Hippocampal formation (tissue), 2 donors: ENCODE measurements at regions not wholly inside any gene's neighbourhood (a gene's known extent, or its start where the extent isn't known, plus 50 kb on each side); places are given as distances from the start of the nearest gene placed in this dataset.

Experiments used
- DNase-seq, 2 donors: peaks; one replicate each; lab custom pipeline; 2025; lab: John Stamatoyannopoulos, UW

DNA sequence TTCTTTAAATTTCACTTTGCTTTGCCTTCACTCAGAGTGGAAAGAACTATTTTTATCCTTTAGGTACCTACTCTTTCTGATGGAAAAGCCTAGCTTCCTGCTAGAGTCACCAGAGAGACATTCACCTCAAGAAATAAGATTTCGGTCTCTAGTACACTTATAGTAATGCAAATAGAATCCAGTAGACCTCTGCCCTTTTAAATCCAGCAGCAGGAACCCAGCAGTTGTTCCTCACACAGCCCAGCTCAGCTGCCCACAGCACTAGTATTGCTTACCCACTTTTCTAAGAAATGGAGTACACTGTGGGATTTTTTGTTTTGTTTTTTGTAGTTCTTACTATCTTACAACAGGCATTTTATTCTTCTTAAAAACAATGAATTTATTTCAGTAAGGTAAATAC is 497.0 kb upstream of the CCDC54 start:
- DNase-seq = no peak

DNA sequence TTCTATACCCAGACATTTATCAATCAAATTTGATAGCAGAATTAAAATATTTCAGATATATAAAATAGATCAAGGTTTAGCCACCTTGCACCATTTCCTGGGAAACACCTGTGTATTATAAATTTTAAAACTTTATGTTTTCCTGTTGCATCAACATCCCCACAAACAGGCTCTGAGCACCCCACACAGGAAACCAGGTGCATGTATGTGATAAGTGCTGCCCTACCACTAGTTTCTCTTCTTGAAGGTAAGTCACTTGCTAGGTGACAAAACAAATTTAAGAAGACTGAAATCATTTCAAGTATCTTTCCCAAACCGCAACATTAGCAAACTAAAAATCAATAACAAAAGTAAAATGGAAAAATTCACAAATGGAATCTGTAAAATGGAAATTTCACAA is 496.1 kb upstream of the CCDC54 start:
- no peak for DNase-seq

DNA sequence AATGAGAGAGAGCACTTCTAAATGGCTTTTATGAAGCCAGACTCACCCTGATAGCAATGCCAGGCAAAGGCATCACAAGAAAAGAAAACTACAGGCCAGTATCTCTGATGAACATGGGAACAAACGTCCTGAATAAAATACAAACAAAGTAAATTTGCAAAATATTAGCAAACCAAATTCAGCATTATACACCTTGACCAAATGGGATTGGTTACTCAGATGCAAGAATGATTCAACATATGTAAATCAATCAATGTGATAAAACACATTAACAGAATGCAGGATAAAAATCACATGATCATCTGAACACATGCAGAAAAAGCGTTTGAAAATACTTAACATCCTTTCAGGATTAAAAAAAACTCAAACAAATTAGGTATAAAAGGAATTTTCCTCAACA is 494.9 kb upstream of the CCDC54 start:
- DNase-seq = no peak

DNA sequence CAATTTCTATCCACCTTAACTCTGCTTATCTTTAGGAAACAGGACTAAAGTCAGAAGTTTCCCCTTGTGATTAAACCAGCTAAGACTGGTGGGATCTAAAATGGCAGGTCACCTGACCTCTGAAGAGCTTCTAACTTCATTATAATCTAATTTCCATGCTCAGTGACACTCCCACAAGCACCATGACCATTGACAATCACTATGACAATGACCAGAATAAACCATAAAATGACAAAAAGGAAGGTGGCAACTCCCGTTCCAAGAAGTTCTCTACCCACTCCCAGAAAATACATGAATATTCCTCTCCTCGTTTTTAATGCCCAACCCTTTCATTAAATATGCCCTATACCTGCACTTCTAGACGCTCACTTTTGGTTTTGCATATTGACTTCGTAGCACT is 471.2 kb upstream of the CCDC54 start:
- DNase-seq = no peak

DNA sequence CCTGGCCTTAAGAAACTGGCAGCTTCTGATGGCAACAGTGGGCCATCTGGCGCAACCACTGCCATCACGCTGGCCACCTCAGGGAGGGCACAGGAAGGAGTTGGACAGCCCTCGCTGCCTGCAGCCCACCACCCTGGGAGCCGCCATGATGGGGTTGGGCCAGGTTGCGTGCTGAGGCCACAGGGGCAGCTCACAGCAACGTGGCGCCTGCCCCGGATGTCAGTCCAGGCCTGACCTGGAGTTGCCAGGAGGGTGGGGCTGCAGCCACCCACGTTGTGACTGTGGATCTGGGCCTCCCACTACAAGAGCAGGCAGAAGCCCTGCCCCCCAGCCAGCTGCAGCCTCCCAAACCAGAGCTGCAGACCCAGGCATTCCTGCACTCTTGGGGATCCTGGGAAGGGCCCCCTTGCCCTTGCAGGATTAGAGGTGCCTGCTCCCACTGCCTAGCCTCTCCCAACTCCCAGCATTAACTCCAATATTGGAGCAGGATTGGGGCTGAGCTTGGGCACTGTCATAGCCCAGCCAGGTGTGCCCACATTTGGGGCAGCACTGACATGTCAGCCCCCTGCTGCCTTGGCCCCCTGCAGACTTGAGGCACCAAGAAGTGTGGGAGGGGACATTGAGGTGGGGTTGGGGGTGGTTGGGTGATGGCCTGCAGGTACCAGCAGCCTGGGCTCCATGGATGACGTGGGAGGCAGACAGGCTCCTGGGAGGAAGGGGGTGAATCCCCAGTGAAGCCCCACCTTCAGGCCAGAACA is 468.9 kb upstream of the CCDC54 start:
- DNase-seq = no peak

DNA sequence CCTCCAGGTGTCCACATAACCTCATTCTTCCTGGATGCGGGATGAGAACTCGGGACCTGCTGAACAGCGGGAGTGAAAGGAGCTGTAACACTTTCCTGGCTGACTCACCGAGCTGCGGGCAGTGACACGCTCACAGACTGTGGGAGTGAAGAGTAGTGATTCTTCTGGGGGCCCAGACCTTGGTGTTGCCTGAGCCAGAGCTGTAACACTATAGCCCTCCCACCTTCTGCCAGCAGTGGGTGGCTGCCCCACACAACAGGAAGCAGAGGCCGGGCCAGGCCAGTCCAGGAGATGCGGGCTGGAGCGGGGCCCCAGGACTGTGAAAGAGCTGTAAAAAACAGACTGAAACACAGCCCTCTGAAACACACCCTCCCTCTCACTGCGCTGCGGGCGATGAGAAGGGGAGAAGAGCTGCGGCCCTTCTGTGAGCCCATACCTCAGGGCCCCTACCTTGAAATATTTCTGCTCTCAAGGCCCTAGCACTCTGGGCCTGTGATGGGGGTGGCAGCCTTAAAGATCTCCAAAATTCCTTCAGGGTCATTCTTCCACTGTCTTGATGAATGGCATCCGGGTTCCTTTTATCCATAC is 464.0 kb upstream of the CCDC54 start:
- DNase-seq = no peak

DNA sequence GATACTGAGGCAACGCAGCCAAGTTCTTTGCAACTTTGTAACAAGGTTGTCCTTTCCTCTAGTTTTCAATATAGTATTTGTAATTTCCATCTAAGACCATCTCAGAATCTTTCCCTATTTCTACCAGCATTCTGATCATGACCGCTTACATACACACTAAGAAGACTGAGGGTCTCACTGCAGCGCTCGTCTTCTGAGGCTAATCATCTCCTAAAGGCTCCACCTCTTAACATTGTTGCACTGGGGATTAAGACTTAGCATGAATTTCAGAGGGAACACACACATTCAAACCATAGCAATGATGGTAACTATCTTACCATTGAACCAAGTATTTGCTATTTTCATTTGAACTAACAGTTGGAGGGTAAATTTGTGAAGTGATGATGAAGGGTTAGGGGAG is 463.3 kb upstream of the CCDC54 start:
- DNase-seq = no peak

DNA sequence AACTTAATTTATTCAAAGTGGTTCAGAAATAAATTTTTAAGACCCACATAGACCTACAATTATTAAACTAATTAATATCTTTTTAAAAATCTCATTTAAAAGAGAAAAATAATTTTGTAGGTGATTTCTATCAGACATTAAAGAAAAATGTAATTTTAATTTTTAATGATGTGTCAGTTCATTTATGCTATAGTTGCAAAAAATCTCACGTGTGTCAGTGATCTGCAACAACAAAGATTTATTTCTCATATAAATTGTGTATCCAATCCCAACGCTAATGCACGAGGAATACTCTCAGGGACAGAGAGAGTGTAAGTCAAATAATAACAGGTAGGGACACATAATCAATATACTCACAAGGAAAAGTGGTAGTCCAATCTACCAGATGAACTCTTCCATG is 456.6 kb upstream of the CCDC54 start:
- DNase-seq = no peak

DNA sequence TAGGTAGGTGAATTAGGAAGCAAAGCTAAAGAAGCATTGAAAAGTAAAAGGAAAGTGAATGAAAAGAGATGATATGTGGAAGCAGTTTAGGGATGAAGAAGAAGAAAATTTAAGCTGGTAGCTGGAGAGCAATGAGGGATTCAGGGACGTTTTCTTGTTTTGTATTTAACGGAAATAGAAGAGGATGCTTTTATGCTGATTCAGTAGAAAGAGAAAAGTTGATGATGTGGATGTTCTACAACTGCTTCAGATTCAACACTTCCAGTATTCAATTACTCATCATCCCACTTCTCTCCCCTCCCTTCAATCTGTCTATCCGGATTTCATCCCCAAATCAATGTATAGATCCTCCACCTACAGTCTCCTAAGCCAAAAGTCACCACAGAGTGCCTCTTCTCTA is 448.2 kb upstream of the CCDC54 start:
- no peak for DNase-seq

DNA sequence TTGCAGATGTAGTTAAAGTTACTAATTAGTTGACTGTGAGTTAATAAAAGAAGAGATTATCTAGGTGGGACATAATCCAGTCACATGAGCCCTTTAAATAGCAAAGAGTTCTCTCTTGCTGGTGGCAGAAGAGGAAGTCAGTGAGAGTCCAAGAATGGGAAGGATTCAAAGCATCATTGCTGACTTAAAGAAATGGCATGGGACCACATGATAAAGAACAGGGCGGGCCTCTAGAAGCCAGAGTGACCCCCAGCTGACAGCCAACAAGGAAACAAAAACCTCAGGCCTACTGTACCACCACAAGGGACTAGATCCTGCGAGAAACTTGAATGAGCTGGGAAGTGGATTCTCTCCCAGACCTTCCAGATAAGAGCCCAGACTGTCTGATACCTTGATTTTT is 447.2 kb upstream of the CCDC54 start:
- no peak for DNase-seq

DNA sequence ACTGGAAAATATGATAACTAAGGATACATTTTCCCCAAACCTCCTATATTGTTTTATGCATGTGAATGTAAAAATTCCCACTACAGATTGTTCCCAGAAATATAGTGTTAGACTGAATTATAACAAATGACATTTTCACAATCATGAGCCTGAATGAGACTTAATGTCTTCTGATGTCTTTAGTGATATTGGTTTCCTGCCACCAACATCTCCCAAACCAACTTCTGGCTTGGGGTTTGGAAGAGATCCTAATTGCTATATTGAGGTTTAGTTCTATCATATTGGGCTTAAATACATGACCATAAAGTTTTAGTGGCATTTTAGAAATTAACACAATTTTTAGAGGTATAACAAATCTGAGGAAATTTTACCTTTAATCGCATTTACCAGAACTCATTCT is 445.3 kb upstream of the CCDC54 start:
- DNase-seq = no peak

DNA sequence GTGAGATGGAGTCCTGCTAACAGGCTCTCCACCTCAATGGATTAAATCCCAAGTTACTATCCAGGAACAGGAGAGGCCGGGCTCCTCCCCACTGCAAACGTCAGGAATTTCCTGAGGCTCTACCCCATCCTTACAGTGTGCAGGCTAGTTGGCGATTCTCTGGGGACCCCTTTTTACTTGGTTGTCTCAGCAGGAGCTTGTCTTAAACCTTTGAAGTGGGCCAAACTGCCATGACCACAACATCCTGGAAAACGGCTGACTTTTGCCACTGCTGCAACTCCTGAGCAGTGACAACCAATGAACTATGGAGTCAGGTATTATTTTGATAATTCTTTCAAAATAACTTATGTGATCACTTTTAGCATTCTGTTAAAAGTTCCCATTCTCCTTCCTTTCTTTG is 440.9 kb upstream of the CCDC54 start:
- no peak for DNase-seq

DNA sequence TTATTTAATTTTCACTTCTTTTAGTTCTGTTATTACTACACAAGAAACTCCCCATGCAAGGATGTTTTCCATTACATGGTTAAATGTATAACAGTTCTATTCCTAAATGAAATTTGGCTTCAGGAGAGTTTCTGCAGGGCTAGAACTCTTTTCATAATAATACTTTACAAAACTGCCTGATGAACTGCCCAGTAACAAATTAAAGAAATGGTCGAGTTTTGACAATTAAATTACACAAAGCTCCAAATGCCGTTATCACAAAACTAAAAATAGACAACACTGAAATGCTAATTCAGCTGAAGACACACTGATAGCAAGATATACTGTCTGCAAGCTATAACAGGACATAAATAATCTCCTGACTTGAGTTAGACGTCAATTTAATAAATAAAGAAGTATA is 435.2 kb upstream of the CCDC54 start:
- no peak for DNase-seq

DNA sequence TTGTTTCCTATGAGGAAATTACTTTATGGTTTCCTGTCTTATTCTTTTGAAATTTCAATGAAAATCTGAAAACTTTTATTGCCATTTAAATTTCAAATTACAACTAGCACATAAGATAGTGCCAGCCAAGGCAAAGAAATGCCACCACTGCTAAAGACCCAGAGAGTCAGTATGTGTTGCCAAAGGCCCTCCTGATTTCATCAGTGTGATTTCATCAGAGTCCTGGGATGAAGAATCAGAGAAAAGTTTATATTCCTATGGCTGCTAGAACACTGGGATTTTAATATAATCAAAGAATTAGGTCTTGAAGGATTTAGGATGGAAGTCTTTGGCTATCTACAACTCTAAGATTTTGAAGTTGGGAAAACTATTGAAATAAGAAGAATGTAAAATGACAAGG is 434.2 kb upstream of the CCDC54 start:
- DNase-seq = no peak

DNA sequence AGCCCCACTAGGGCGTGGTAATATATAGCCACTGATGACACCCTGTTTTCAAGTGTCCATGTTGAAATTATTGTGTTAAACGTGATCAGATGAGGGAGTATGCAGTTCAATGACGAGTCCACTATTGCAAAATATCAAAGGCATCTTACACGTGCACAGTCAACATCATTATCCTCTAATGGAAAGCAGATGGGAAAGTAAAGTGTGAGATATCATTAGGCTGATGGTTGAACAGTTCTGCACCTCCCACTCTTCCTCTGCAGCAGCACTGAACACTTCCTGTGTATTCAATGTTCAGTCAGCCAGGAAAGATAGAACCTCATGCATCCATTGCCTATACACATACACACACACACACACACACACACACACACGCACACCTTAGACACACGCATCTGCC is 431.8 kb upstream of the CCDC54 start:
- no peak for DNase-seq

DNA sequence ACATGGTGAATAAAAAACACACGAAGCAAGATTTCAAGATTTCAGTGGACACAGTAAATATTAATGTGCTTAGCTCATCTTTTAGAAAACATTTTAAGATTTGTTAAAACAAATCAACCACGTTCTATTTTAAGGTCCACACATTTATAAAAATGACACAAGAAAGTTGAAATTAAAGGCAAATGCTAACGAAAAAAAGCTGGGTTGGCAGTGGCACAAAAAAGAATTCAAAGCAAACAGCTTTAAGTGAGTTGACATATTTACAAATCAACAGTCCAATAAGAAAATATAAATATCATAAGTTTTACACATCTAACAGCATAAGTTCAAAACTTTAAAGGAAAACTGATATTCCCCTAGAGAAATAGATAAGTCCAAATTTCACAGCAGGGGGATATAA is 430.4 kb upstream of the CCDC54 start:
- no peak for DNase-seq

DNA sequence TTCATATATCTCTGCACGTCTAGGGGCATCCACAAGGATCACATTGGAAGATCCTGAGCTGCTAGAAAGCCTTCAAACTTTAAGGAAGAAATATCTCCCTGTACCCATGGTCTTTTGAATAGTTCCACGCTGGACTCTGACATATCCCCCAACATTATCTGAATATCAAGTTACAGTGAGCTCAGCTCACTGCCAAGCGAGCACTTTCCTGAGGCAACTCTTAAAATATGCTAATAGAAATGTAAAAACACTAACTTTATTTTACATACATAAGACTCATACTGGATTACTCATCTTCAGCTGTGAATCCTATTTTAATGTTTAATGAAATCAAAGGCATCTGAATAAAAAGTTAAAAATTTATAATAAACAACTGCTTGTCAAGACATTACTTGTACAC is 420.2 kb upstream of the CCDC54 start:
- no peak for DNase-seq

DNA sequence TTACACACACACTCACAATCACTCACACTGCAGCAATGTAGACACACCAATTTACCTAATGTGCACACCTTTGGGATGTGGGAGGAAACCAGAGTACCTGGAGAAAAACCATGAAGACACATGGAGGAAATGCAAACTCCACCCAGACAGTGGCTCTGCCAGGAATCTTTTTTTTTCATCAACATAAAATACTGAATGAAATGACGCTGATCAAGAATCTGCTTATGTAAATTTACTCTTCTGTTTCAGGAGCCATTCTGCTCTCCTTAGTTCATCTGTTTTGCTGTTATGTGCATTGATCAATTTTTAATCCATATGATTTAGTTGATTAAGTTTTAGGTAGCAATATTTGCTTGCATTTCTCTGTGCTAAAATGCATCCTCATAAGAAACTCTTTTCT is 414.2 kb upstream of the CCDC54 start:
- no peak for DNase-seq

DNA sequence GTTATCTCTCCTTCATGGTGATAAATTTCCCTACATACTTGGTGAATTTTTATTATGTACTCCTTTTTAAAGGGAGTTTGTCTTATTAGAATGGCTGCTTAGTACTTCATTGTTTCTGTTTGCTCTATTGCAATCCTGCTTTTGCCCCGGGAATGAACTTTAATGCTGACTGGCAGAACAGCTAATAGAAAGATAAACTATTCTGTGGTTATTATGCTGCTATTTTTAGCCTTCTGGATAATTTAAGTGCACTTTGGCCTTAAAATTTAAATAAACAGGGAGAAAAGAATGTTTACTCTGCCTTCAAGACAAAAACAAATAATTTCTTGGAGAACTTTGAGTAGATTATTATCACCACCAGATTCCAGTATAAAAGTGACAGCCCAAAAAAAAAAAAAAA is 413.8 kb upstream of the CCDC54 start:
- DNase-seq = peak in 1 of 2 donors; percentile 33

DNA sequence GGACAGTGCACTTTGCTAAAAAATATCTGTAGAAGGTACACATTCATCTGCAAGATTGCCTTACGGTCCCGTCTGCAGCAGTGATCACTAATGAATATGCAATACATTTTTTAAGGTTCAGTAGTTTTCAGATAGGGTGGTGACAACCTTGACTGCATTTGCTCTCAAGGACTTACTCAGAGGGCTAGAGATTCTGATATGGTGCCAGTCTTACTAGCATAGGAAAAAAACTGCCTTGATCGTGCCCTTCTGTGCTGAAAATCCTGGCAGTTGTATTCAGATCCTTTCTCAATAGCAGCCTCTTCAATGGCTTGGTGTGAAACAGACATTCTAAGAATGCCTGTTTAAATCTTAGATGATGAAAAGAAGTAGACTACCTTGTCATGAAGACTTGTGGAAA is 411.9 kb upstream of the CCDC54 start:
- DNase-seq = peak; percentile 1 to 10

DNA sequence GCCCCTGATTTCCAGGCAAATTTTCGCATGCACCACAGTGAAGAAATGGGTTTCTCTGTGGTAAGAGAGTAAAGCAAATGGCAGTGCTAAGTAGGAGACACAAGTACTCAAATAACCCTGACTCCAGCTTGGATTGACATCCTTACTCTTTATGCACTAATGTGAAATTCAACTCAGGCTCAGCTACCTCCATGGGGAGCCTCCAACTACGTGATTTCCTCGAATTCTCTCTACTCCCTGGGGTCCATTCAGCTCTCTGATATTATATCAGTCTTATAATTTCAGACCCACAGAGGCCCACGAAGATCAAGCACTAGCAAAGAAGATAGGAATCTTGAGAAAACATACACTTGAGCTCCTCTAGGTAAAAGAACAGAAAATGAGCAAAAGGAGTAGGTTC is 407.6 kb upstream of the CCDC54 start:
- DNase-seq = no peak

DNA sequence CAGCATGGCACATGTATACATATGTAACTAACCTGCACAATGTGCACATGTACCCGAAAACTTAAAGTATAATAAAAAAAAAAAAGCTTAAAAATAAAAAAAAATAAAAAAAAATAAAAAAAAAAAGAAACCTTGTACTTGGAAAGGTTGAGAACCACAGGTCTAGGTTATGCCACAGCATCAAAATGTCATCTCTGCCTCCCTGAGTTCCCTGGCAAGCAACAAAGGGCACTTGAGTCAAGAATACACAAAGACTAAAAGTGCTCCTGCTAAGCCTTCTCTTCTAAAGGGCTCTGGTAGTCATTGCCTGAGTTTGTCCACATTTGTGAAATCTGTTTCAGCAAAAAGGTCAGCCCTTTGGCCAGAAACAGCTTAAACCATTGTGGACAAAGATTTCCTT is 395.8 kb upstream of the CCDC54 start:
- DNase-seq = no peak

DNA sequence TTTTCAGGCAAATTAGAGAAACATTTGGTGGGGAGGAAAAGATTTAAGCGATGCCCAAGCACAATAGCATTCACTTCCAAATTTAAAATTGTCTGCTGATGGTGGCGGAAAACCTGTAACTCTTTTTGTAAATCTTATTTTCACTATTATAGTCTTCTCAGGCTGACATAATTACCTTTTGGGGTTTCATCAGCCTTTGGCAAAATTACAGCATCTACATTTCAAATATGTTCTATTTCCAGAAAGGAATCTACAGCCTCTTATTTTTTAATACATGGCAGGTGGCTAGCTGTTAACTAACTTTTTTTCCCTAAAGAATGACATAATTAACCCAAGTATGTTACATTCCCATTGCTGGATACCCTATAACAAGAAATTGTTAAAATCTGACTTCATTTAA is 391.5 kb upstream of the CCDC54 start:
- DNase-seq = no peak
